Ishikawa (cell line): ENCODE measurements at regions not wholly inside any gene's neighbourhood (a gene's known extent, or its start where the extent isn't known, plus 50 kb on each side); places are given as distances from the start of the nearest gene placed in this dataset.

Experiments
- CEBPB ChIP-seq: IDR thresholded peaks from 2 replicates; pipeline ENCODE4 v1.6.1; 2012
- CREB1 ChIP-seq: IDR thresholded peaks from 2 replicates; pipeline ENCODE4 v1.6.1; 2012; ENCODE audit warnings: low read depth
- EGR1 ChIP-seq: IDR thresholded peaks from 2 replicates; pipeline ENCODE4 v1.6.1; 2012
- EP300 ChIP-seq: IDR thresholded peaks from 2 replicates; pipeline ENCODE4 v1.6.1; 2012; ENCODE audit warnings: borderline replicate concordance
- FOXM1 ChIP-seq: IDR thresholded peaks from 2 replicates; pipeline ENCODE4 v1.6.1; 2012; ENCODE audit warnings: low read depth, borderline replicate concordance
- MAX ChIP-seq: IDR thresholded peaks from 2 replicates; pipeline ENCODE4 v1.6.1; 2012
- NFIC ChIP-seq: IDR thresholded peaks from 2 replicates; pipeline ENCODE4 v1.6.1; 2012
- RAD21 ChIP-seq: IDR thresholded peaks from 2 replicates; pipeline ENCODE4 v1.6.1; 2012; ENCODE audit warnings: low read depth
- REST ChIP-seq: IDR thresholded peaks from 2 replicates; pipeline ENCODE4 v1.6.1; 2012; ENCODE audit warnings: low read depth, mild to moderate bottlenecking
- TAF1 ChIP-seq: IDR thresholded peaks from 2 replicates; pipeline ENCODE4 v1.6.1; 2012; ENCODE audit warnings: low read depth, mild to moderate bottlenecking
- TCF12 ChIP-seq: IDR thresholded peaks from 2 replicates; pipeline ENCODE4 v1.6.1; 2012; ENCODE audit warnings: low read depth
- TEAD4 ChIP-seq: IDR thresholded peaks from 2 replicates; pipeline ENCODE4 v1.6.1; 2012
- USF1 ChIP-seq: IDR thresholded peaks from 2 replicates; pipeline ENCODE4 v1.6.1; 2012
- YY1 ChIP-seq: IDR thresholded peaks from 2 replicates; pipeline ENCODE4 v1.6.1; 2012; ENCODE audit warnings: low read depth
- ZBTB7A ChIP-seq: IDR thresholded peaks from 2 replicates; pipeline ENCODE4 v1.6.1; 2012; ENCODE audit warnings: low read depth

- no peak for TF ChIP-seq CREB1
- no peak for TF ChIP-seq EGR1
- no peak for TF ChIP-seq EP300
- no peak for TF ChIP-seq USF1
- TF ChIP-seq TAF1: no peak
- TF ChIP-seq RAD21: no peak
These were observed 1361.7 kb upstream of the B3GALT2 start for GRCh38 chr1:194548071-194548470.

- TF ChIP-seq RAD21: no peak
- TF ChIP-seq CEBPB: no peak
- no peak for TF ChIP-seq NFIC
- no peak for TF ChIP-seq TCF12
- TF ChIP-seq REST: no peak
- TF ChIP-seq EP300: no peak
- TF ChIP-seq ZBTB7A: no peak
- TF ChIP-seq YY1: no peak
- no peak for TF ChIP-seq TAF1
- TF ChIP-seq CREB1: no peak
- TF ChIP-seq FOXM1: no peak
- TF ChIP-seq USF1: no peak
- no peak for TF ChIP-seq MAX
- TF ChIP-seq EGR1: no peak
- TF ChIP-seq TEAD4: no peak
These were observed 1357.6 kb upstream of the B3GALT2 start for GRCh38 chr1:194544012-194544411.

GRCh38 chr1:194538453-194538852 is 1352.0 kb upstream of the B3GALT2 start:
- TF ChIP-seq RAD21 (no peak), MAX (no peak), EGR1 (no peak), NFIC (no peak), FOXM1 (no peak), CREB1 (no peak), TCF12 (no peak), REST (no peak), TAF1 (no peak), TEAD4 (no peak), USF1 (no peak), CEBPB (no peak), EP300 (no peak), ZBTB7A (no peak), YY1 (no peak)

- TF ChIP-seq RAD21: no peak
- no peak for TF ChIP-seq EP300
- no peak for TF ChIP-seq CEBPB
- no peak for TF ChIP-seq YY1
- no peak for TF ChIP-seq MAX
- TF ChIP-seq USF1: no peak
- no peak for TF ChIP-seq REST
- no peak for TF ChIP-seq ZBTB7A
- no peak for TF ChIP-seq NFIC
- TF ChIP-seq FOXM1: no peak
- TF ChIP-seq EGR1: no peak
- TF ChIP-seq CREB1: no peak
- no peak for TF ChIP-seq TAF1
- TF ChIP-seq TEAD4: no peak
These were observed 1351.1 kb upstream of the B3GALT2 start for GRCh38 chr1:194537521-194537920.
